SU-DHL-6 (cell line): ENCODE measurements at regions not wholly inside any gene's neighbourhood (a gene's known extent, or its start where the extent isn't known, plus 50 kb on each side); places are given as distances from the start of the nearest gene placed in this dataset.

Source experiments
- H2AFZ ChIP-seq: fragments of 200-600 bp; sonication (generic); 2 replicates; pipeline ENCODE4 v1.6.1; 2014; ENCODE audit warnings: low read depth, mild to moderate bottlenecking, moderate library complexity, mixed read lengths, antibody characterized with exemption, low read length; ENCODE audit not compliant: severe bottlenecking
- H3F3A ChIP-seq: fragments of 200-600 bp; shearing (Covaris generic); 2 replicates; pipeline ENCODE4 v1.6.0; 2016; ENCODE audit warnings: antibody characterized with exemption, mild to moderate bottlenecking; ENCODE audit not compliant: insufficient read depth
- H3K27ac ChIP-seq: fragments of 200-600 bp; sonication (generic); 2 replicates; pipeline ENCODE4 v1.5.1; 2016; ENCODE audit warnings: low read depth, mild to moderate bottlenecking, low read length, moderate library complexity, mixed read lengths
- H3K27me3 ChIP-seq: fragments of 200-600 bp; sonication (generic), shearing (Covaris generic); 2 replicates; pipeline ENCODE4 v1.6.0; 2014; ENCODE audit warnings: mild to moderate bottlenecking, low read length
- H3K36me3 ChIP-seq: fragments of 200-600 bp; sonication (generic); 2 replicates; pipeline ENCODE4 v1.6.1; 2014; ENCODE audit warnings: mild to moderate bottlenecking, low read length, mixed read lengths
- H3K4me2 ChIP-seq: fragments of 300-600, 200-600 bp; shearing (Covaris generic), sonication (generic); 2 replicates; pipeline ENCODE4 v1.6.0; 2014; ENCODE audit warnings: low read length, low read depth, mild to moderate bottlenecking; ENCODE audit not compliant: poor library complexity, severe bottlenecking
- H3K4me3 ChIP-seq: fragments of 200-600 bp; sonication (generic); 2 replicates; pipeline ENCODE4 v1.5.1; 2014; ENCODE audit warnings: antibody characterized with exemption, low read length, mild to moderate bottlenecking, mixed read lengths; ENCODE audit not compliant: insufficient read depth, poor library complexity, severe bottlenecking
- H3K79me2 ChIP-seq: fragments of 200-600 bp; sonication (generic); 2 replicates; pipeline ENCODE4 v1.6.1; 2014; ENCODE audit warnings: mild to moderate bottlenecking, low read length, moderate library complexity; ENCODE audit not compliant: insufficient read depth
- H3K9ac ChIP-seq: fragments of 200-600 bp; sonication (generic); 2 replicates; pipeline ENCODE4 v1.7.0; 2014; ENCODE audit warnings: mild to moderate bottlenecking, low read length
- H3K9me2 ChIP-seq: fragments of 200-600 bp; sonication (generic); replicated peaks from 2 replicates; pipeline ENCODE4 v1.6.1; 2014; ENCODE audit warnings: low read length; ENCODE audit not compliant: insufficient read depth
- H3K9me3 ChIP-seq: fragments of 200-600 bp; sonication (generic); 2 replicates; pipeline ENCODE4 v1.6.1; 2014; ENCODE audit warnings: low read length, mixed read lengths; ENCODE audit not compliant: insufficient read depth
- H4K20me1 ChIP-seq: fragments of 200-600 bp; sonication (generic); 2 replicates; pipeline ENCODE4 v1.6.1; 2014; ENCODE audit warnings: low read depth, mild to moderate bottlenecking, antibody characterized with exemption, low read length, moderate library complexity, mixed read lengths
- EZH2phosphoT487 ChIP-seq: fragments of 200-600 bp; sonication (generic), shearing (Covaris generic); conservative IDR thresholded peaks from 2 replicates; pipeline ENCODE4 v1.6.1; 2018; ENCODE audit warnings: mild to moderate bottlenecking, antibody characterized with exemption, low read length, moderate library complexity, mixed read lengths
- TF ChIP-seq, protein P1 (sequence below): fragments of 200-600 bp; sonication (generic); IDR thresholded peaks from one replicate; pipeline ENCODE4 v1.5.1; 2017; ENCODE audit warnings: antibody characterized with exemption, mild to moderate bottlenecking, low read length, moderate library complexity; ENCODE audit not compliant: insufficient read depth, poor library complexity, severe bottlenecking

DNA sequence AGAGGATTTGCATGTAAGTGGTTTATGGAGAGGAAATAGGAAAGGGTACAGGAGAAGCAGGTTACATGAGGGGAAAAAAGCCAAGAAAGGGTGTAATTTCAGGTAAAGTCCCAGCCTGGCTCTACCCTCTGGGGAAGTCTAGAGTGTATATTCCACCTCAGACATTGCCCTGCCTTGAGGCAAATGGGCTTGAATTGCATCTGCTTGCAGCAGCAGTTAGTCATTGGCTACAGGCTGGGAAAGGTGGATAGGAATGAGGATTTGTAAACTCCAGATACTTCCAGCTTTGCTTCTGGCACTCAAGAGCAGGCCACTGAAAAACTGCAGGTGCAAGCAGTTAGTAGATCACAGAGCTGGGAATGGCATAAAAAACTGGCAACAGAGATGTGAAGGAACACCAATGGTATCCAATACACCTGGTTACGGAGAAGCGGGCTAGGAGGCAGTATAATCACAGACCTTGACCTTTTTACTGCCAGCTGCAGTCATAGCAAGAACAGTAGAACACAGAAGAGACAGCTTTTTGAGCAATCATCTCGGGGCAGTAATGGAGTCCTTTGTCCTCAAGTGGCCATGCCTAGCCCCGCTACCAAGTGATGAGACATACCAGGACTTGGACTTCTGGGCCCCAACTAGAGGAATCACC, 226.9 kb upstream of the NRIP1 start:
- no peak for TF ChIP-seq EZH2phosphoT487
- TF ChIP-seq, protein P1, sequence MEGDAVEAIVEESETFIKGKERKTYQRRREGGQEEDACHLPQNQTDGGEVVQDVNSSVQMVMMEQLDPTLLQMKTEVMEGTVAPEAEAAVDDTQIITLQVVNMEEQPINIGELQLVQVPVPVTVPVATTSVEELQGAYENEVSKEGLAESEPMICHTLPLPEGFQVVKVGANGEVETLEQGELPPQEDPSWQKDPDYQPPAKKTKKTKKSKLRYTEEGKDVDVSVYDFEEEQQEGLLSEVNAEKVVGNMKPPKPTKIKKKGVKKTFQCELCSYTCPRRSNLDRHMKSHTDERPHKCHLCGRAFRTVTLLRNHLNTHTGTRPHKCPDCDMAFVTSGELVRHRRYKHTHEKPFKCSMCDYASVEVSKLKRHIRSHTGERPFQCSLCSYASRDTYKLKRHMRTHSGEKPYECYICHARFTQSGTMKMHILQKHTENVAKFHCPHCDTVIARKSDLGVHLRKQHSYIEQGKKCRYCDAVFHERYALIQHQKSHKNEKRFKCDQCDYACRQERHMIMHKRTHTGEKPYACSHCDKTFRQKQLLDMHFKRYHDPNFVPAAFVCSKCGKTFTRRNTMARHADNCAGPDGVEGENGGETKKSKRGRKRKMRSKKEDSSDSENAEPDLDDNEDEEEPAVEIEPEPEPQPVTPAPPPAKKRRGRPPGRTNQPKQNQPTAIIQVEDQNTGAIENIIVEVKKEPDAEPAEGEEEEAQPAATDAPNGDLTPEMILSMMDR: no peak
- no peak overlapping the region for H3K27ac ChIP-seq

DNA sequence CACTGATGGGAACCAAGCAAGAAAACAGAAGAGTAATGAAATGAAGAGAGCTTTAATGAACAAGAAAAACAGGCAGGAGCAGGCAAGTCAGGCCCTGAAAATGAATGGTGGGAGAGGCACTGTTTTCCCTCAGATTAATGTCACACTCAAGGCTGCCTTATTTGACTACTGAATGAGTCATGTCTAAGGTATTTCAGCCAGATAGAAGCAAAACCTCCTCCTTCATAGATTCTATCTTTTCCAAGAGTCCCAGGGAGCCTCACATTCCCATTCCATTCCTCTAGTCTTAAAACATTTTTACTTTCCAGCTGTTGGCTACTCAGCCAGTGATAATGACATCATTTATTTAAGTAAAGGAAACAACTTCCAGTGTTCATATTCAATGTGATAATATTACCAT, 228.4 kb upstream of the NRIP1 start:
- no peaks in the 10 kb centered on the region for H3F3A ChIP-seq
- H3K4me3 ChIP-seq: no peak overlapping the region
- H3K36me3 ChIP-seq: no peaks in the 10 kb centered on the region
- H3K27ac ChIP-seq: no peak overlapping the region
- no peak overlapping the region for H2AFZ ChIP-seq
- H3K9ac ChIP-seq: no peak overlapping the region
- no peak overlapping the region for H3K4me2 ChIP-seq
- no peaks in the 10 kb centered on the region for H3K27me3 ChIP-seq
- H3K79me2 ChIP-seq: no peaks in the 10 kb centered on the region
- TF ChIP-seq EZH2phosphoT487: no peak
- TF ChIP-seq, protein P1: no peak
- no peaks in the 10 kb centered on the region for H4K20me1 ChIP-seq
- no peaks in the 10 kb centered on the region for H3K9me2 ChIP-seq
- no peaks in the 10 kb centered on the region for H3K9me3 ChIP-seq

More for the DNA sequence above, 226.9 kb upstream of the NRIP1 start:
- no peaks in the 10 kb centered on the region for H3K9me2 ChIP-seq
- H3F3A ChIP-seq: no peaks in the 10 kb centered on the region
- no peaks in the 10 kb centered on the region for H3K79me2 ChIP-seq
- H3K9me3 ChIP-seq: no peaks in the 10 kb centered on the region
- H3K4me2 ChIP-seq: no peak overlapping the region
- H3K9ac ChIP-seq: no peak overlapping the region
- H4K20me1 ChIP-seq: no peaks in the 10 kb centered on the region
- H3K27me3 ChIP-seq: no peaks in the 10 kb centered on the region
- no peak overlapping the region for H3K4me3 ChIP-seq
- no peaks in the 10 kb centered on the region for H3K36me3 ChIP-seq
- no peak overlapping the region for H2AFZ ChIP-seq

DNA sequence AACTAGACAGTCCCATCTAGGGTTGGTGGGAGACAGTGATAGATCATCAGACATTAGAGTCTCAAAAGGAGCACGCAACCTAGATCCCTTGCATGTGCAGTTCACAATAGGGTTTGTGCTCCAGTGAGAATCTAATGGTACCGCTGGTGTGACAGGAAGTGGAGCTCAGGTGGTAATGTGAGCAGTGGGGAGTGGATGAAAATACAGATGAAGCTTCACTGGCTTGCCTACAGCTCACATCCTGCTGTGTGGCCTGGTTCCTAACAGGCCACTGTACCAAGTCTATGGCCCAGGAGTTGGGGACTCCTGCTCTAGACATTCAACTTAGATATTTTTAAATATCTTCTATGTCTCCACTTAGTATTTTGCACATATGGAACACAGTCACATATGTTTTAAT, 231.1 kb upstream of the NRIP1 start:
- Histone ChIP-seq H3K79me2 (no peaks in the 10 kb centered on the region), H3K9me3 (peaks cover 11% of the 10 kb centered on the region; the same call in 1 of the 2 replicates), H3K27ac (no peak overlapping the region), H3K4me2 (no peak overlapping the region), H3K9ac (no peak overlapping the region), H2AFZ (no peak overlapping the region), H4K20me1 (no peaks in the 10 kb centered on the region), H3K36me3 (no peaks in the 10 kb centered on the region), H3K4me3 (no peak overlapping the region), H3K9me2 (no peaks in the 10 kb centered on the region), H3K27me3 (no peaks in the 10 kb centered on the region), H3F3A (no peaks in the 10 kb centered on the region)
- TF ChIP-seq EZH2phosphoT487: no peak
- TF ChIP-seq, protein P1: no peak
